IMR-90 (cell line): ENCODE measurements at regions not wholly inside any gene's neighbourhood (a gene's known extent, or its start where the extent isn't known, plus 50 kb on each side); places are given as distances from the start of the nearest gene placed in this dataset.
"Not testable (repeated sequence)": the region's sequence is repeated elsewhere in the genome, so short reads cannot be mapped to it uniquely, and the experiment has no call there.

Experiments
- ATAC-seq: fragments of 200-7000 bp; cut with Tn5 transposase; 2 replicates; pipeline ENCODE4 v1.9.1; 2020; ENCODE audit warnings: low read depth, mild to moderate bottlenecking, moderate library complexity
- BruUV-seq: library from RNA; stranded (reverse); fragments of 400-500 nt; replicated peaks from 2 replicates; lab custom pipeline; 2021; lab: Mats Ljungman, UMichigan
- CTCF ChIA-PET: fragments of 300-600 bp; formaldehyde crosslinking; extraction: SDS; loops from one replicate; lab custom pipeline; 2021; ENCODE audit warnings: antibody characterized with exemption; lab: Yijun Ruan, JAX
- POLR2A ChIA-PET: fragments of 300-600 bp; sonication (Branson Sonifier 250); formaldehyde crosslinking; loops from one replicate; lab custom pipeline; 2022; ENCODE audit warnings: antibody characterized with exemption; ENCODE audit not compliant: unreplicated experiment; lab: Charles Lee
- DNase-seq: peaks from one replicate; pipeline ENCODE4 v3.0.0; 2013
- H2AFZ ChIP-seq: replicated peaks from 2 replicates; pipeline ENCODE3; 2013; ENCODE audit warnings: low read length, mild to moderate bottlenecking; ENCODE audit not compliant: poor library complexity
- H2AK5ac ChIP-seq: 2 replicates; pipeline ENCODE4 v1.6.1; 2013; ENCODE audit warnings: low read depth, low read length, inconsistent platforms
- H2AK9ac ChIP-seq: replicated peaks from 2 replicates; pipeline ENCODE3; 2013; ENCODE audit warnings: mild to moderate bottlenecking, low read depth, low read length, moderate library complexity; ENCODE audit not compliant: poor library complexity
- H2BK120ac ChIP-seq: 2 replicates; pipeline ENCODE4 v1.6.1; 2013; ENCODE audit warnings: low read depth, low read length, inconsistent platforms
- H2BK15ac ChIP-seq: 3 replicates; pipeline ENCODE4 v1.6.1; 2013; ENCODE audit warnings: low read depth, low read length, inconsistent platforms
- H2BK20ac ChIP-seq: 2 replicates; pipeline ENCODE4 v1.6.1; 2013; ENCODE audit warnings: low read depth, mild to moderate bottlenecking, inconsistent platforms, low read length, moderate library complexity
- H2BK5ac ChIP-seq: 2 replicates; pipeline ENCODE4 v1.6.1; 2013; ENCODE audit warnings: mild to moderate bottlenecking, low read depth, low read length, inconsistent platforms; ENCODE audit not compliant: poor library complexity, severe bottlenecking
- H3K14ac ChIP-seq: replicated peaks from 2 replicates; pipeline ENCODE4 v1.6.1; 2013; ENCODE audit warnings: low read depth, low read length, inconsistent platforms
- H3K18ac ChIP-seq: 2 replicates; pipeline ENCODE4 v1.6.1; 2013; ENCODE audit warnings: low read depth, low read length, control low read depth
- H3K23ac ChIP-seq: 2 replicates; pipeline ENCODE4 v1.6.1; 2013; ENCODE audit warnings: low read depth, low read length, inconsistent platforms
- H3K27ac ChIP-seq: 2 replicates; pipeline ENCODE4 v1.5.1; 2013; ENCODE audit warnings: mild to moderate bottlenecking, control low read depth, low read length; ENCODE audit not compliant: insufficient read depth
- H3K27me3 ChIP-seq: 2 replicates; pipeline ENCODE4 v1.6.1; 2013; ENCODE audit warnings: low read length; ENCODE audit not compliant: control insufficient read depth, insufficient read depth
- H3K36me3 ChIP-seq: 2 replicates; pipeline ENCODE4 v1.6.1; 2013; ENCODE audit warnings: low read length, mixed read lengths; ENCODE audit not compliant: control insufficient read depth, insufficient read depth
- H3K4ac ChIP-seq: 2 replicates; pipeline ENCODE4 v1.6.1; 2013; ENCODE audit warnings: low read depth, low read length, inconsistent platforms
- H3K4me1 ChIP-seq: 2 replicates; pipeline ENCODE4 v1.6.1; 2013; ENCODE audit warnings: low read length, mixed read lengths; ENCODE audit not compliant: control insufficient read depth, insufficient read depth
- H3K4me2 ChIP-seq: 2 replicates; pipeline ENCODE4 v1.6.1; 2013; ENCODE audit warnings: low read depth, mild to moderate bottlenecking, control low read depth, low read length, moderate library complexity
- H3K4me3 ChIP-seq: 2 replicates; pipeline ENCODE4 v1.5.1; 2013; ENCODE audit warnings: low read depth, mild to moderate bottlenecking, control low read depth, low read length, moderate library complexity; ENCODE audit not compliant: insufficient read depth
- H3K56ac ChIP-seq: 2 replicates; pipeline ENCODE4 v1.6.1; 2013; ENCODE audit warnings: low read length, inconsistent platforms; ENCODE audit not compliant: insufficient read depth; ENCODE audit errors: extremely low read depth
- H3K79me1 ChIP-seq, 2 experiments: 2 replicates each; pipeline ENCODE4 v1.6.1; 2013; ENCODE audit warnings: low read length in 2 of 2, inconsistent platforms in 1 of 2, low read depth in 1 of 2
- H3K9ac ChIP-seq: 2 replicates; pipeline ENCODE4 v1.6.1; 2013; ENCODE audit warnings: low read depth, low read length, control low read depth
- H3K9me1 ChIP-seq: 2 replicates; pipeline ENCODE4 v1.6.1; 2013; ENCODE audit warnings: low read length, inconsistent platforms; ENCODE audit not compliant: insufficient read depth
- H3K9me3 ChIP-seq: 2 replicates; pipeline ENCODE4 v1.6.1; 2013; ENCODE audit warnings: low read length; ENCODE audit not compliant: control insufficient read depth, insufficient read depth
- H4K20me1 ChIP-seq: 2 replicates; pipeline ENCODE4 v1.6.1; 2013; ENCODE audit warnings: low read length, inconsistent platforms; ENCODE audit not compliant: insufficient read depth
- H4K5ac ChIP-seq: 2 replicates; pipeline ENCODE4 v1.6.1; 2013; ENCODE audit warnings: mild to moderate bottlenecking, low read depth, low read length, control low read depth
- H4K8ac ChIP-seq, 2 experiments: 2 replicates each; pipeline ENCODE4 v1.6.1; 2013; ENCODE audit warnings: low read depth in 2 of 2, low read length in 2 of 2, control low read depth in 1 of 2, inconsistent platforms in 1 of 2
- H4K91ac ChIP-seq: 2 replicates; pipeline ENCODE4 v1.6.1; 2013; ENCODE audit warnings: low read depth, low read length, inconsistent platforms; ENCODE audit not compliant: insufficient read depth
- whole genome bisulfite sequencing, 2 experiments: methylation state at CpG; one replicate each; pipeline versions ENCODE4 v1.1.5 to v1.1.7; 2013; ENCODE audit warnings: missing lambda C conversion rate in 2 of 2; ENCODE audit not compliant: insufficient read length in 1 of 2; ENCODE audit errors: extremely low coverage in 2 of 2; 5-methylcytosine and 5-hydroxymethylcytosine counted together
- dilution Hi-C: fragments of 300-500 bp; cut with HindIII; formaldehyde crosslinking; loops from one replicate; pipeline ENCODE4 v1.14.3; 2018; ENCODE audit warnings: low sequenced_read_pairs; ENCODE audit not compliant: unreplicated experiment
- in situ Hi-C: fragments of 300-500 bp; cut with MboI; formaldehyde crosslinking; loops from 3 replicates; pipeline ENCODE4 v1.14.3; 2019; ENCODE audit warnings: low sequenced_read_pairs, inconsistent platforms, mixed read lengths
- intact Hi-C: fragments of 100-400 bp; cut with micrococcal nuclease; formaldehyde crosslinking; loops from 2 replicates; pipeline ENCODE4 v1.10.0; 2022

GRCh38 chrX:1859266-1859665 lies 244.4 kb downstream of the ASMT start:
- CTCF ChIA-PET, dilution Hi-C loops: not testable (repeated sequence)

More at GRCh38 chrX:1859266-1859665, 244.4 kb downstream of the ASMT start:
- H3K23ac ChIP-seq, POLR2A ChIA-PET, H2BK5ac ChIP-seq, H3K4ac ChIP-seq, H3K18ac ChIP-seq, H3K27me3 ChIP-seq, H4K8ac ChIP-seq, H2BK20ac ChIP-seq, H2BK120ac ChIP-seq, H4K5ac ChIP-seq, H2AK5ac ChIP-seq, H3K4me2 ChIP-seq, H4K20me1 ChIP-seq, H3K9me1 ChIP-seq, H2BK15ac ChIP-seq, H4K91ac ChIP-seq, H2AFZ ChIP-seq, H3K56ac ChIP-seq, H2AK9ac ChIP-seq, ATAC-seq, DNase-seq, BruUV-seq, H3K27ac ChIP-seq, H3K36me3 ChIP-seq, intact Hi-C loops, H3K14ac ChIP-seq, H3K4me1 ChIP-seq, H3K4me3 ChIP-seq, H3K9ac ChIP-seq, in situ Hi-C loops, H3K79me1 ChIP-seq: not testable (repeated sequence)
- no CpG with 5 or more reads among the region's 5 CpGs for WGBS, 2 experiments
- H3K9me3 ChIP-seq: peaks cover 30% of the 10 kb centered on the region
